ENCODE measurements at regions not wholly inside any gene's neighbourhood (a gene's known extent, or its start where the extent isn't known, plus 50 kb on each side); places are given as distances from the start of the nearest gene placed in this dataset.
"Not testable (repeated sequence)": the region's sequence is repeated elsewhere in the genome, so short reads cannot be mapped to it uniquely, and the experiment has no call there.

DNA sequence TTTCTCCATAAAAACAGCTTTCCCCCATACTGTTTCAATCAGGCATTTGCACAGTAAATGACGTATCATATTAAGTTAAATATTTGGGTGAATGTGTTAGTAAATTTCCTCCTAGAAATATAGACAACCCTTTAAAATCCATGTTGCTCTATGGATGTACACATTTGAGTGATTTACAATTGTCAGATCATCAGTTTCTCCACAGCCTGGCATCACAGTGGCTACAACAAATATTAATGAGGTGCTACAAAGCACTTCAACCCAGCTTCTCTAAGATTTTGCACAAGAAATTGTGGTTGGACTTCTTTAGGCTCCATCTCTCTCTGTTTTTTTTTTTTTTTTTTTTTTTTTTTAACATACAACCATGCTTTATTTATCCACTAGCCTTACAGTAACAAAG is 584.4 kb upstream of the AMELY start:
- no peak for TF ChIP-seq CTCF (IDR thresholded peaks at IDR 0.05; ENCODE audit: borderline replicate concordance, extremely low read depth, insufficient read depth)
- Histone ChIP-seq H3K27me3 (ENCODE audit: control insufficient read depth, insufficient read depth, low read length) (no peaks in the 10 kb centered on the region), H3K9me3 (ENCODE audit: control insufficient read depth in 2 of 3, insufficient read depth in 1 of 3, low read length in 3 of 3) (no peaks in the 10 kb centered on the region), H3K9ac (ENCODE audit: low read length in 3 of 3) (no peak overlapping the region), H3K27ac (ENCODE audit: low read depth in 2 of 2, low read length in 2 of 2) (no peak overlapping the region), H3K4me1 (ENCODE audit: control insufficient read depth in 2 of 3, insufficient read depth in 2 of 3, low read depth in 1 of 3, low read length in 3 of 3) (no peaks in the 10 kb centered on the region), H3K36me3 (ENCODE audit: control insufficient read depth in 2 of 3, insufficient read depth in 3 of 3, low read length in 3 of 3) (no peaks in the 10 kb centered on the region), H3K4me3 (ENCODE audit: low read length in 3 of 3) (no peak overlapping the region)
- DNase-seq = no peak
- intact Hi-C loops (cut with DNase I) = no loop called here
- no peak for FAIRE-seq

DNA sequence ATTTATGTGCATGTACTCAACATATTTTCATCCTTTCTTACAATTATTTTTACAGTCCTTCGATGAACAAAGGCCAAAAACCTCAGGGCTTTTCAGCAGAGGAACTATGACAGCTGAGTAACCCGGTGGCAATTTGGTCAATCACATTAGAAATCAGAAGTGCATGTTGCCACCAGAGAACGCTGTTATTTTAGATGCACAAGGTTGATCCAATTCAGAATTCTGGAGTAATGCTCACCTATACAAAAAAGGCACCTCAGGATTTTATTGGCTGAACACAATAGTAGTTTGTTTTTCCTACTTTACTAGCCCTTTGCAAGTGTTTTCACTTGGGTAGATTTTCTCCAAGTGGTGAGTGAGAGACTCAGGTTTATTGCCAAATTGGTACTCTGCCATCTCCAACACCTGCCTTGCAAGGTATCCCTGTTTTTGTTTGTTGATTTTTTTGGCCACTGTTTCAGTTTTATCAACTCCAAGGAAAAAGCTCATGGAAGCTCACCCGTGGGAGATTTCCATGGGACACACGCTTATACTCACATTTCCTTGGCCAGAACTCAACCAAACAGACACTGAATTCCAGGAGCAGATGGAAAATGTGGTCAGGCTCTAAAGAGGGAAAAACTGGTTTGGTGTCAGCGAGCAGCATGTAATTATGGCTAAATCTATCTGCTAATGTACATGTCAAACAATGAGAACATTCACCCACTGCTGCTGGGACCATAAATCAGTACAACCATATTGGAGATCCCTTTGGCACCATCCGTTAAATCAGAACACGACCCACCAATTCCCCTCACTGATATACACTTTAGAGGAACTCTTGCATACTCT is 573.1 kb upstream of the AMELY start:
- FAIRE-seq; H3K36me3 ChIP-seq (ENCODE audit: control insufficient read depth in 2 of 3, insufficient read depth in 3 of 3, low read length in 3 of 3); DNase-seq; H3K27ac ChIP-seq (ENCODE audit: low read depth in 2 of 2, low read length in 2 of 2); H3K9me3 ChIP-seq (ENCODE audit: control insufficient read depth in 2 of 3, insufficient read depth in 1 of 3, low read length in 3 of 3); H3K9ac ChIP-seq (ENCODE audit: low read length in 3 of 3); H3K4me3 ChIP-seq (ENCODE audit: low read length in 3 of 3); H3K27me3 ChIP-seq (ENCODE audit: control insufficient read depth, insufficient read depth, low read length); H3K4me1 ChIP-seq (ENCODE audit: control insufficient read depth in 2 of 3, insufficient read depth in 2 of 3, low read depth in 1 of 3, low read length in 3 of 3); intact Hi-C loops (cut with DNase I): not testable (repeated sequence)

DNA sequence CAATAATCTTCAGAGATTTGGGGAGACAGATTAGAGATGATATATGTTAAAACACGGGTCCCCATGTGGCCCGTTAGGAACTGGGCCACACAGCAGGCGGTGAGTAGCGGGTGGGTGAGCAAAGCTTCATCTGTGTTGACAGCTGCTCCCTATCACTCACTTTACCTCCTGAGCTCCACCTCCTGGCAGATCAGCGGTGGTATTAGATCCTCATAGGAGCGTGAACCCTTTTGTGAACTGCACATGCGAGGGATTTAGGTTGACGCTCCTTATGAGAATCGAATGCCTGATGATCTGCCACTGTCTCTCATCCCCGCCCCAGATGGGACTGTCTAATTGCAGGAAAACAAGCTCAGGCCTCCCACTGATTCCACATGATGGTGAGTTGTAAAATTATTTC is 560.4 kb upstream of the AMELY start:
- no peak overlapping the region for H3K4me3 ChIP-seq (ENCODE audit: low read length in 3 of 3)
- H3K36me3 ChIP-seq (ENCODE audit: control insufficient read depth in 2 of 3, insufficient read depth in 3 of 3, low read length in 3 of 3) = no peaks in the 10 kb centered on the region
- FAIRE-seq = no peak
- H3K9me3 ChIP-seq (ENCODE audit: control insufficient read depth in 2 of 3, insufficient read depth in 1 of 3, low read length in 3 of 3) = no peaks in the 10 kb centered on the region
- H3K27ac ChIP-seq (ENCODE audit: low read depth in 2 of 2, low read length in 2 of 2) = no peak overlapping the region
- no peak for DNase-seq
- no peak overlapping the region for H3K9ac ChIP-seq (ENCODE audit: low read length in 3 of 3)
- no peaks in the 10 kb centered on the region for H3K27me3 ChIP-seq (ENCODE audit: control insufficient read depth, insufficient read depth, low read length)
- no peak for TF ChIP-seq CTCF (IDR thresholded peaks at IDR 0.05; ENCODE audit: borderline replicate concordance, extremely low read depth, insufficient read depth)
- no peaks in the 10 kb centered on the region for H3K4me1 ChIP-seq (ENCODE audit: control insufficient read depth in 2 of 3, insufficient read depth in 2 of 3, low read depth in 1 of 3, low read length in 3 of 3)
- intact Hi-C loops (cut with DNase I) = no loop called here

DNA sequence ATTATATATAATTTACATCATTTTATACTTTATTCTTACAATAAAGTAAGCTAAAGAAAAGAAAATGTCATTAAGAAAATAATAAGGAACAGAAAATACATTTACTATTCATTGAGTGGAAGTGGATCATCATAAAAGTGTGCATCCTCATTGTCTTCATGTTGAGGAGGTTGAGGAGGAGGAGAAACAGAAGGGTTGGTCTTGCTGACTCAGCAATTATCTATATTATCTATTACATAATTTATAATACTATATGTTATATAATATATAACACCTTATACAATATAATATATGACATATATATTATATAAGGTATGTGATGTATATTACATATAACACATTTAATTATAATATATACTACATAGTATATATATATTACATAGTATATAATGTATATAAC is 558.5 kb upstream of the AMELY start:
- TF ChIP-seq CTCF (IDR thresholded peaks at IDR 0.05; ENCODE audit: borderline replicate concordance, extremely low read depth, insufficient read depth) = no peak
- no peaks in the 10 kb centered on the region for H3K27me3 ChIP-seq (ENCODE audit: control insufficient read depth, insufficient read depth, low read length)

More for the DNA sequence above, 558.5 kb upstream of the AMELY start:
- FAIRE-seq (no peak), DNase-seq (no peak)
- Histone ChIP-seq H3K9ac (ENCODE audit: low read length in 3 of 3) (no peak overlapping the region), H3K27ac (ENCODE audit: low read depth in 2 of 2, low read length in 2 of 2) (no peak overlapping the region), H3K4me3 (ENCODE audit: low read length in 3 of 3) (no peak overlapping the region), H3K9me3 (ENCODE audit: control insufficient read depth in 2 of 3, insufficient read depth in 1 of 3, low read length in 3 of 3) (no peaks in the 10 kb centered on the region), H3K4me1 (ENCODE audit: control insufficient read depth in 2 of 3, insufficient read depth in 2 of 3, low read depth in 1 of 3, low read length in 3 of 3) (no peaks in the 10 kb centered on the region), H3K36me3 (ENCODE audit: control insufficient read depth in 2 of 3, insufficient read depth in 3 of 3, low read length in 3 of 3) (no peaks in the 10 kb centered on the region)
- intact Hi-C loops (cut with DNase I) = no loop called here

Measured in kidney (tissue), 13 donors.